ENCODE measurements at regions not wholly inside any gene's neighbourhood (a gene's known extent, or its start where the extent isn't known, plus 50 kb on each side); places are given as distances from the start of the nearest gene placed in this dataset.
A peak's percentile ranks its signal among the peaks of the same experiment; 100 is the strongest.

DNA sequence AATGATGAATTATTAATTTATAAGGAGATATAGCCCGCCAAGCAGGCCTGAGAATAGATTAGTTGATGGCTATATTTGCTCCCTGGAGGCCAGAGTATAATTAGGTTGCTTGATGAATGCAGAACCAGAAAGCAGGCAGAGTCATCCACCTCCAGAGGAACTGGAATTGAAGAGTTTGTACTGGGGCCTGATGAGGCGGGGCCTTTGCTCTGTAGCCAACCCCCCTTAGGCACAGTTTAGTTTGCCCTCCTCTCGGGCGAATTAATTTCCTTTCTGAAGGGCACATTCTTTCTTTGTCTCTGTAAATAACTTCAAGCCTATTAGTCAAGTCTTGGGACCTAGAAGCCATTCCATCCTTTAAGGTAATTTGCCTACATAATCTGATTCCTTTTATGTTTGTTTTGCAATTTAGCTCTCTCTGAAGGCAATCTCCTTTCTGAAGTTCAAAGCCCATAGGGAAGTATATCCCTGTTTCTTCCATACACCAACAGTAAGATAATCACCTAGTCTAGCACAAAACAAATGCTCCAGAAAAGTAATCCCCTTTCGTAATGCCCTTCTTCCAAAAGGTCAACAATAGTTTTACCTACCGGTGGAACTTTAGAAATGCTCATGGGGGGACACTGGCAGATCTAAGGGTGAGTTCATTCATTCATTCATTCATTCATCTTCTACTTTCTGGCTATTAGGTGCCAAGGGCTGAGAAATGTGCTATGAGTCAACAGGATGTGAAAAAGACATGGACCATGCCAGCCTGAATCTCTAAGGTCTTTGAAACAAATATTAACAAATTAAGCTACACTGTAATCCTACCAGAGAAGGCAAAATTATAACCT, 84.8 kb upstream of the NUDT4 start:
- no peaks in the 10 kb centered on the region for H3K36me3 ChIP-seq (ENCODE audit: control insufficient read depth in 2 of 2, insufficient read depth in 1 of 2, low read length in 2 of 2)
- TF ChIP-seq, protein P1, sequence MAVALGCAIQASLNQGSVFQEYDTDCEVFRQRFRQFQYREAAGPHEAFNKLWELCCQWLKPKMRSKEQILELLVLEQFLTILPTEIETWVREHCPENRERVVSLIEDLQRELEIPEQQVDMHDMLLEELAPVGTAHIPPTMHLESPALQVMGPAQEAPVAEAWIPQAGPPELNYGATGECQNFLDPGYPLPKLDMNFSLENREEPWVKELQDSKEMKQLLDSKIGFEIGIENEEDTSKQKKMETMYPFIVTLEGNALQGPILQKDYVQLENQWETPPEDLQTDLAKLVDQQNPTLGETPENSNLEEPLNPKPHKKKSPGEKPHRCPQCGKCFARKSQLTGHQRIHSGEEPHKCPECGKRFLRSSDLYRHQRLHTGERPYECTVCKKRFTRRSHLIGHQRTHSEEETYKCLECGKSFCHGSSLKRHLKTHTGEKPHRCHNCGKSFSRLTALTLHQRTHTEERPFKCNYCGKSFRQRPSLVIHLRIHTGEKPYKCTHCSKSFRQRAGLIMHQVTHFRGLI (tag by site-specific recombination; IDR thresholded peaks at IDR 0.05), result no peak
- no peak for TF ChIP-seq SP7 (tag by site-specific recombination; IDR thresholded peaks at IDR 0.05)
- no peaks in the 10 kb centered on the region for H3K9me3 ChIP-seq (ENCODE audit: control insufficient read depth, insufficient read depth, low read depth, low read length)
- no peak overlapping the region for H3K4me3 ChIP-seq (ENCODE audit: low read depth, low read length)
- POLR2A ChIA-PET, result no interaction called here
- CTCF ChIA-PET, result no interaction called here
- no peak overlapping the region for H3K27ac ChIP-seq (ENCODE audit: extremely low read depth, low read depth, low read length)
- H3K4me1 ChIP-seq (ENCODE audit: control insufficient read depth, insufficient read depth, low read length), result no peaks in the 10 kb centered on the region

DNA sequence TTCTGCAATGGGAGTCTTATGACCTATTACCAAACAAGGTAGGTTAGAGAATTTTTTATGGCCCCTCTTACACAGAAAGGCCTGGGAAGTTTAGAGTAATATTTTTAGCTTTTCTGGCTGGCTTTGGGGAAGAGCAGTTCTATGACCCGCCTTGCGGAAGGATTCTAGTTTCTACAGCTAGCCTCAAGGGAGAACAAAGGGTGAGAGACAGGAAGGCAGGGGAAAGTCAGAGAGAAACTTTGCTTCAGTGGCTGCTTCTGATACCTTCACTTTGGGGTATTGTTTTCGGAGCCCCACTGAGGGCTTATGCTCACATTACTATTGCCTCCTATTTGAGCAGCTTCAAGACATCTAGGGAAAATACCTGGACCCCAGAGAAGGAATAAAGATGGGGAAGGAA, 80.7 kb upstream of the NUDT4 start:
- TF ChIP-seq ZNF600 (tag by site-specific recombination; IDR thresholded peaks at IDR 0.05) (no peak), PRDM1 (tag by site-specific recombination; IDR thresholded peaks at IDR 0.05) (peak; percentile 33; the same call in 1 of the 2 replicates)
- Histone ChIP-seq H3K4me1 (ENCODE audit: control insufficient read depth, insufficient read depth, low read length) (no peaks in the 10 kb centered on the region), H3K4me3 (ENCODE audit: low read depth, low read length) (no peak overlapping the region), H3K27ac (ENCODE audit: extremely low read depth, low read depth, low read length) (no peak overlapping the region), H3K36me3 (ENCODE audit: control insufficient read depth in 2 of 2, insufficient read depth in 1 of 2, low read length in 2 of 2) (no peaks in the 10 kb centered on the region), H3K9me3 (ENCODE audit: control insufficient read depth, insufficient read depth, low read depth, low read length) (no peaks in the 10 kb centered on the region)
- CTCF ChIA-PET, result no interaction called here
- POLR2A ChIA-PET, result no interaction called here

- no peaks in the 10 kb centered on the region for H3K9me3 ChIP-seq (ENCODE audit: control insufficient read depth, insufficient read depth, low read depth, low read length)
- no peaks in the 10 kb centered on the region for H3K36me3 ChIP-seq (ENCODE audit: control insufficient read depth in 2 of 2, insufficient read depth in 1 of 2, low read length in 2 of 2)
- CTCF ChIA-PET, result interaction anchor here (0.9 kb wide), 1 partner anchor 310 kb away, joined by 17 read pairs; no protein-coding TSS in a partner anchor
- H3K27ac ChIP-seq (ENCODE audit: extremely low read depth, low read depth, low read length), result no peak overlapping the region
- POLR2A ChIA-PET, result no interaction called here
- TF ChIP-seq ZSCAN23 (tag by site-specific recombination; IDR thresholded peaks at IDR 0.05), result no peak
- no peak for TF ChIP-seq ZSCAN18 (tag by site-specific recombination; IDR thresholded peaks at IDR 0.05)
- TF ChIP-seq, protein P2, sequence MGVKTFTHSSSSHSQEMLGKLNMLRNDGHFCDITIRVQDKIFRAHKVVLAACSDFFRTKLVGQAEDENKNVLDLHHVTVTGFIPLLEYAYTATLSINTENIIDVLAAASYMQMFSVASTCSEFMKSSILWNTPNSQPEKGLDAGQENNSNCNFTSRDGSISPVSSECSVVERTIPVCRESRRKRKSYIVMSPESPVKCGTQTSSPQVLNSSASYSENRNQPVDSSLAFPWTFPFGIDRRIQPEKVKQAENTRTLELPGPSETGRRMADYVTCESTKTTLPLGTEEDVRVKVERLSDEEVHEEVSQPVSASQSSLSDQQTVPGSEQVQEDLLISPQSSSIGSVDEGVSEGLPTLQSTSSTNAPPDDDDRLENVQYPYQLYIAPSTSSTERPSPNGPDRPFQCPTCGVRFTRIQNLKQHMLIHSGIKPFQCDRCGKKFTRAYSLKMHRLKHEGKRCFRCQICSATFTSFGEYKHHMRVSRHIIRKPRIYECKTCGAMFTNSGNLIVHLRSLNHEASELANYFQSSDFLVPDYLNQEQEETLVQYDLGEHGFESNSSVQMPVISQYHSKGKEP (tag by site-specific recombination; IDR thresholded peaks at IDR 0.05), result no peak
- TF ChIP-seq ZNF211 (tag by site-specific recombination; IDR thresholded peaks at IDR 0.05; ENCODE audit: low read depth), result no peak
- TF ChIP-seq, protein P3, sequence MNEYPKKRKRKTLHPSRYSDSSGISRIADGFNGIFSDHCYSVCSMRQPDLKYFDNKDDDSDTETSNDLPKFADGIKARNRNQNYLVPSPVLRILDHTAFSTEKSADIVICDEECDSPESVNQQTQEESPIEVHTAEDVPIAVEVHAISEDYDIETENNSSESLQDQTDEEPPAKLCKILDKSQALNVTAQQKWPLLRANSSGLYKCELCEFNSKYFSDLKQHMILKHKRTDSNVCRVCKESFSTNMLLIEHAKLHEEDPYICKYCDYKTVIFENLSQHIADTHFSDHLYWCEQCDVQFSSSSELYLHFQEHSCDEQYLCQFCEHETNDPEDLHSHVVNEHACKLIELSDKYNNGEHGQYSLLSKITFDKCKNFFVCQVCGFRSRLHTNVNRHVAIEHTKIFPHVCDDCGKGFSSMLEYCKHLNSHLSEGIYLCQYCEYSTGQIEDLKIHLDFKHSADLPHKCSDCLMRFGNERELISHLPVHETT (tag by site-specific recombination; IDR thresholded peaks at IDR 0.05), result no peak
- no peak for TF ChIP-seq ZNF155 (tag by site-specific recombination; IDR thresholded peaks at IDR 0.05)
- TF ChIP-seq ZBTB1 (tag by site-specific recombination; IDR thresholded peaks at IDR 0.05), result no peak
- TF ChIP-seq CTCF (tag by site-specific recombination; IDR thresholded peaks at IDR 0.05), result no peak
- no peak for TF ChIP-seq PRDM1 (tag by site-specific recombination; IDR thresholded peaks at IDR 0.05)
- TF ChIP-seq ZNF473 (tag by site-specific recombination; IDR thresholded peaks at IDR 0.05), result no peak
- TF ChIP-seq ZNF112 (tag by site-specific recombination; IDR thresholded peaks at IDR 0.05), result no peak
- TF ChIP-seq ZNF514 (tag by site-specific recombination; IDR thresholded peaks at IDR 0.05), result no peak
- no peaks in the 10 kb centered on the region for H3K4me1 ChIP-seq (ENCODE audit: control insufficient read depth, insufficient read depth, low read length)
- H3K4me3 ChIP-seq (ENCODE audit: low read depth, low read length), result no peak overlapping the region
Measured at GRCh38 chr12:93297536-93297935, 80.2 kb upstream of the NUDT4 start.

All from HEK293 (cell line).